IPS-15b (cell line): ENCODE measurements at regions not wholly inside any gene's neighbourhood (a gene's known extent, or its start where the extent isn't known, plus 50 kb on each side); places are given as distances from the start of the nearest gene placed in this dataset.

Experiments used
- H3K27me3 ChIP-seq: one replicate; pipeline ENCODE4 v1.6.1; 2013; ENCODE audit warnings: low read length; ENCODE audit not compliant: control insufficient read depth, insufficient read depth
- H3K36me3 ChIP-seq: one replicate; pipeline ENCODE4 v1.6.1; 2013; ENCODE audit warnings: low read length; ENCODE audit not compliant: control insufficient read depth, insufficient read depth
- H3K4me1 ChIP-seq: one replicate; pipeline ENCODE4 v1.6.1; 2013; ENCODE audit warnings: mild to moderate bottlenecking, low read length; ENCODE audit not compliant: control insufficient read depth, insufficient read depth
- H3K4me3 ChIP-seq: one replicate; pipeline ENCODE4 v1.5.1; 2013; ENCODE audit warnings: low read depth, low read length
- H3K9ac ChIP-seq: one replicate; pipeline ENCODE4 v1.6.1; 2013; ENCODE audit warnings: low read depth, mild to moderate bottlenecking, low read length
- H3K9me3 ChIP-seq: one replicate; pipeline ENCODE4 v1.6.1; 2013; ENCODE audit warnings: mild to moderate bottlenecking, low read length; ENCODE audit not compliant: control insufficient read depth, insufficient read depth

- Histone ChIP-seq H3K9me3 (no peaks in the 10 kb centered on the region), H3K4me3 (no peak overlapping the region), H3K9ac (no peak overlapping the region), H3K36me3 (no peaks in the 10 kb centered on the region), H3K4me1 (peaks cover 12% of the 10 kb centered on the region), H3K27me3 (no peaks in the 10 kb centered on the region)
Measured at GRCh38 chr4:41452484-41453225, 85.3 kb upstream of the LIMCH1 start.

- H3K9me3 ChIP-seq, result no peaks in the 10 kb centered on the region
- no peaks in the 10 kb centered on the region for H3K36me3 ChIP-seq
- H3K4me3 ChIP-seq, result no peak overlapping the region
- peaks cover 12% of the 10 kb centered on the region for H3K4me1 ChIP-seq
- H3K9ac ChIP-seq, result no peak overlapping the region
- H3K27me3 ChIP-seq, result no peaks in the 10 kb centered on the region
Measured at GRCh38 chr4:41454423-41454822, 83.5 kb upstream of the LIMCH1 start.

GRCh38 chr4:41455206-41455605, 82.8 kb upstream of the LIMCH1 start:
- Histone ChIP-seq H3K27me3 (no peaks in the 10 kb centered on the region), H3K4me1 (peaks cover 12% of the 10 kb centered on the region), H3K36me3 (no peaks in the 10 kb centered on the region), H3K9me3 (no peaks in the 10 kb centered on the region), H3K9ac (no peak overlapping the region), H3K4me3 (no peak overlapping the region)

GRCh38 chr4:41456559-41457101, 81.3 kb upstream of the LIMCH1 start:
- Histone ChIP-seq H3K4me1 (peaks cover 12% of the 10 kb centered on the region), H3K4me3 (no peak overlapping the region), H3K27me3 (no peaks in the 10 kb centered on the region), H3K9me3 (no peaks in the 10 kb centered on the region), H3K9ac (no peak overlapping the region), H3K36me3 (no peaks in the 10 kb centered on the region)

GRCh38 chr4:41458689-41459088, 79.3 kb upstream of the LIMCH1 start:
- H3K9me3 ChIP-seq, result no peaks in the 10 kb centered on the region
- H3K4me3 ChIP-seq, result no peak overlapping the region
- no peak overlapping the region for H3K9ac ChIP-seq
- no peaks in the 10 kb centered on the region for H3K27me3 ChIP-seq
- peaks cover 12% of the 10 kb centered on the region for H3K4me1 ChIP-seq
- no peaks in the 10 kb centered on the region for H3K36me3 ChIP-seq

- Histone ChIP-seq H3K27me3 (no peaks in the 10 kb centered on the region), H3K4me3 (no peak overlapping the region), H3K9ac (no peak overlapping the region), H3K4me1 (peaks cover 3% of the 10 kb centered on the region), H3K9me3 (no peaks in the 10 kb centered on the region), H3K36me3 (no peaks in the 10 kb centered on the region)
Measured at GRCh38 chr4:41460641-41461040, 77.3 kb upstream of the LIMCH1 start.

GRCh38 chr4:41461780-41462307, 76.1 kb upstream of the LIMCH1 start:
- Histone ChIP-seq H3K9me3 (no peaks in the 10 kb centered on the region), H3K9ac (no peak overlapping the region), H3K36me3 (no peaks in the 10 kb centered on the region), H3K4me1 (no peaks in the 10 kb centered on the region), H3K27me3 (no peaks in the 10 kb centered on the region), H3K4me3 (no peak overlapping the region)

- H3K27me3 ChIP-seq, result no peaks in the 10 kb centered on the region
- H3K9ac ChIP-seq, result no peak overlapping the region
- no peaks in the 10 kb centered on the region for H3K9me3 ChIP-seq
- H3K4me3 ChIP-seq, result no peak overlapping the region
- H3K36me3 ChIP-seq, result no peaks in the 10 kb centered on the region
- no peaks in the 10 kb centered on the region for H3K4me1 ChIP-seq
Measured at GRCh38 chr4:41465146-41465761, 72.7 kb upstream of the LIMCH1 start.

GRCh38 chr4:41466249-41466648, 71.7 kb upstream of the LIMCH1 start:
- Histone ChIP-seq H3K4me1 (no peaks in the 10 kb centered on the region), H3K4me3 (no peak overlapping the region), H3K36me3 (no peaks in the 10 kb centered on the region), H3K9me3 (no peaks in the 10 kb centered on the region), H3K27me3 (no peaks in the 10 kb centered on the region), H3K9ac (no peak overlapping the region)

GRCh38 chr4:41468122-41468521, 69.8 kb upstream of the LIMCH1 start:
- Histone ChIP-seq H3K36me3 (no peaks in the 10 kb centered on the region), H3K4me1 (no peaks in the 10 kb centered on the region), H3K9me3 (no peaks in the 10 kb centered on the region), H3K4me3 (no peak overlapping the region), H3K27me3 (no peaks in the 10 kb centered on the region), H3K9ac (no peak overlapping the region)

GRCh38 chr4:41471126-41472071, 66.6 kb upstream of the LIMCH1 start:
- H3K4me1 ChIP-seq, result no peaks in the 10 kb centered on the region
- H3K36me3 ChIP-seq, result no peaks in the 10 kb centered on the region
- H3K27me3 ChIP-seq, result no peaks in the 10 kb centered on the region
- H3K9ac ChIP-seq, result no peak overlapping the region
- no peaks in the 10 kb centered on the region for H3K9me3 ChIP-seq
- H3K4me3 ChIP-seq, result no peak overlapping the region
